ENCODE measurements at regions not wholly inside any gene's neighbourhood (a gene's known extent, or its start where the extent isn't known, plus 50 kb on each side); places are given as distances from the start of the nearest gene placed in this dataset.

DNA sequence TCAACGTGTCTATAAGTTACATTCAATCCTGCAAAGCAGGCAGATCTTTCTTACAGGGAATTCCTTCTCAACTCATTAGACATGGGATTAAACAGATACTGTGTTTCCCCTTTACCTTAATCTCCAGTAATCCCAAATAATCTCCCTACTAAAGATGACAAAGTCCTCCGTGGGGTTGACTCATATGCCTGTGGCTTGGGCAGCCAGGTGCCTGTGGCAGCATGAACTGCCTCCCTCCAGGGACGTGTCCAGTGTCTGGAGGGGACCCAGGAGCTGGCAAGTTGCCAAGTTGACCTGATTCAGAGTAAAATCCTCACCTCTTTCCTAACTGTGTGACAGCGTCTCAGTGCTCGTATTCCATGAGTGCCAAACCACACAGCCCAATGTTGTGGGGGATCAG lies 94.6 kb upstream of the PTCH1 start:
- Histone ChIP-seq H3K36me3 (ENCODE audit: control insufficient read depth, insufficient read depth, low read length) (no peaks in the 10 kb centered on the region), H4K5ac (ENCODE audit: low read depth, low read length) (no peak overlapping the region), H2AFZ (replicated peaks; ENCODE audit: low read length, poor library complexity) (no peak overlapping the region), H2AK5ac (ENCODE audit: low read depth, low read length) (no peak overlapping the region), H3K4me2 (ENCODE audit: low read depth, low read length) (no peak overlapping the region), H3K27me3 (ENCODE audit: control insufficient read depth, insufficient read depth, low read length) (no peaks in the 10 kb centered on the region; the same call in 1 of the 2 replicates), H3K4ac (ENCODE audit: low read depth, low read length) (no peak overlapping the region), H3K14ac (replicated peaks; ENCODE audit: low read depth, low read length) (no peak overlapping the region), H3K18ac (ENCODE audit: low read depth, low read length) (no peak overlapping the region), H4K8ac (ENCODE audit: low read depth in 2 of 2, low read length in 2 of 2) (no peak overlapping the region), H2BK20ac (ENCODE audit: low read depth, low read length) (no peak overlapping the region), H2BK5ac (ENCODE audit: low read depth, low read length, poor library complexity, severe bottlenecking) (no peak overlapping the region), H3K9me1 (ENCODE audit: insufficient read depth, low read length) (no peaks in the 10 kb centered on the region), H3K23ac (ENCODE audit: low read depth, low read length) (no peak overlapping the region), H3K9ac (ENCODE audit: low read depth, low read length) (no peak overlapping the region), H3K4me3 (ENCODE audit: insufficient read depth, low read depth, low read length) (no peak overlapping the region), H2AK9ac (replicated peaks; ENCODE audit: low read depth, low read length, poor library complexity) (no peak overlapping the region), H3K79me1 (ENCODE audit: low read depth in 1 of 2, low read length in 2 of 2) (no peaks in the 10 kb centered on the region), H2BK120ac (ENCODE audit: low read depth, low read length) (no peak overlapping the region), H4K20me1 (ENCODE audit: insufficient read depth, low read length) (no peaks in the 10 kb centered on the region), H3K4me1 (ENCODE audit: control insufficient read depth, insufficient read depth, low read length) (no peaks in the 10 kb centered on the region), H3K56ac (ENCODE audit: extremely low read depth, insufficient read depth, low read length) (no peak overlapping the region), H4K91ac (ENCODE audit: insufficient read depth, low read depth, low read length) (no peak overlapping the region), H2BK15ac (ENCODE audit: low read depth, low read length) (no peak overlapping the region), H3K27ac (ENCODE audit: insufficient read depth, low read length) (no peak overlapping the region), H3K9me3 (ENCODE audit: control insufficient read depth, insufficient read depth, low read length) (peaks cover 6% of the 10 kb centered on the region; the same call in 1 of the 2 replicates)
- WGBS, 2 experiments (ENCODE audit: extremely low coverage in 2 of 2, insufficient read length in 1 of 2) = 63% methylated on average over 2 of the region's 5 CpGs; no CpG with 5 or more reads in 1 of the 2 experiments
- no peak for ATAC-seq (ENCODE audit: low read depth)
- in situ Hi-C loops (cut with MboI; ENCODE audit: low sequenced_read_pairs) (no loop called here), intact Hi-C loops (cut with micrococcal nuclease) (no loop called here), dilution Hi-C loops (cut with HindIII; ENCODE audit: low sequenced_read_pairs, unreplicated experiment) (no loop called here)
- CTCF ChIA-PET = no interaction called here
- BruUV-seq (replicated peaks) = no TSS peak
- POLR2A ChIA-PET (ENCODE audit: unreplicated experiment) = no interaction called here
- DNase-seq = no peak
- TF ChIP-seq RCOR1 (IDR thresholded peaks at IDR 0.05; ENCODE audit: insufficient replicate concordance, low read length) = no peak
